ENCODE measurements at regions not wholly inside any gene's neighbourhood (a gene's known extent, or its start where the extent isn't known, plus 50 kb on each side); places are given as distances from the start of the nearest gene placed in this dataset.

GRCh38 chr3:161852744-161853143 lies 356.1 kb downstream of the OTOL1 start:
- H3K9me3 ChIP-seq (ENCODE audit: control insufficient read depth, low read depth, low read length), result no peaks in the 10 kb centered on the region
- H2BK15ac ChIP-seq (ENCODE audit: low read depth, low read length), result no peak overlapping the region
- H3K79me1 ChIP-seq (ENCODE audit: insufficient read depth, low read depth, low read length, poor library complexity, severe bottlenecking), result no peaks in the 10 kb centered on the region
- WGBS (ENCODE audit: extremely low coverage, insufficient read length, low lambda C conversion rate), result no CpG with 5 or more reads among the region's 9 CpGs
- peaks cover 0 to 2% (median 0%) of the 10 kb centered on the region in 3 experiments; a peak in 4 of 7 replicates for H3K36me3 Mint-ChIP-seq (ENCODE audit: insufficient read depth in 1 of 3, low read depth in 3 of 3)
- no peak overlapping the region for H4K8ac ChIP-seq (replicated peaks; ENCODE audit: insufficient read length, low read depth, low read length)
- no peak for DNase-seq
- no peaks in the 10 kb centered on the region for H3K23me2 ChIP-seq (ENCODE audit: insufficient read length, low read depth, low read length, poor library complexity, severe bottlenecking)
- no peak overlapping the region for H3K4ac ChIP-seq (ENCODE audit: low read depth, low read length)
- no peak overlapping the region for H3K9ac ChIP-seq (ENCODE audit: extremely low read depth, insufficient read length, low read length)
- no peak overlapping the region for H3T11ph ChIP-seq (ENCODE audit: low read length)
- no peak overlapping the region for H3K18ac ChIP-seq (ENCODE audit: insufficient read length, low read depth, low read length)
- no peak overlapping the region for H4K5ac ChIP-seq (ENCODE audit: insufficient read length, low read depth, low read length)
- peaks cover 10 to 11% of the 10 kb centered on the region in 2 experiments; a peak in 3 of 4 replicates for H3K4me1 Mint-ChIP-seq
- H3K4me1 ChIP-seq (ENCODE audit: insufficient read depth, low read length), result no peaks in the 10 kb centered on the region; the same call in 1 of the 2 replicates
- H3K4me3 Mint-ChIP-seq, result no peak overlapping the region
- no peaks in the 10 kb centered on the region for H3K27me3 ChIP-seq (ENCODE audit: insufficient read depth, low read length)
- no peak overlapping the region for H2BK12ac ChIP-seq (ENCODE audit: insufficient read length, low read depth, low read length)
- H2BK120ac ChIP-seq (ENCODE audit: low read depth, low read length, poor library complexity, severe bottlenecking), result no peak overlapping the region
- H3K14ac ChIP-seq (ENCODE audit: insufficient read depth, low read length), result no peak overlapping the region
- no peak overlapping the region; a peak in 1 of 7 replicates for H3K27ac Mint-ChIP-seq
- H3K4me2 ChIP-seq (ENCODE audit: insufficient read depth, insufficient read length, low read length), result no peak overlapping the region
- H3K27me3 Mint-ChIP-seq (ENCODE audit: low read depth), result no peaks in the 10 kb centered on the region
- H2AFZ ChIP-seq (ENCODE audit: low read length), result no peak overlapping the region
- no peak overlapping the region for H2BK20ac ChIP-seq (ENCODE audit: low read depth, low read length, poor library complexity, severe bottlenecking)
- no peak overlapping the region for H4K91ac ChIP-seq (ENCODE audit: insufficient read length, low read depth, low read length)
- H3K9me3 Mint-ChIP-seq, result peaks cover 0 to 4% of the 10 kb centered on the region in 2 experiments; a peak in 2 of 5 replicates
- no peaks in the 10 kb centered on the region for H4K20me1 ChIP-seq (ENCODE audit: control insufficient read depth, insufficient read depth, insufficient read length)
- TF ChIP-seq, protein P1, sequence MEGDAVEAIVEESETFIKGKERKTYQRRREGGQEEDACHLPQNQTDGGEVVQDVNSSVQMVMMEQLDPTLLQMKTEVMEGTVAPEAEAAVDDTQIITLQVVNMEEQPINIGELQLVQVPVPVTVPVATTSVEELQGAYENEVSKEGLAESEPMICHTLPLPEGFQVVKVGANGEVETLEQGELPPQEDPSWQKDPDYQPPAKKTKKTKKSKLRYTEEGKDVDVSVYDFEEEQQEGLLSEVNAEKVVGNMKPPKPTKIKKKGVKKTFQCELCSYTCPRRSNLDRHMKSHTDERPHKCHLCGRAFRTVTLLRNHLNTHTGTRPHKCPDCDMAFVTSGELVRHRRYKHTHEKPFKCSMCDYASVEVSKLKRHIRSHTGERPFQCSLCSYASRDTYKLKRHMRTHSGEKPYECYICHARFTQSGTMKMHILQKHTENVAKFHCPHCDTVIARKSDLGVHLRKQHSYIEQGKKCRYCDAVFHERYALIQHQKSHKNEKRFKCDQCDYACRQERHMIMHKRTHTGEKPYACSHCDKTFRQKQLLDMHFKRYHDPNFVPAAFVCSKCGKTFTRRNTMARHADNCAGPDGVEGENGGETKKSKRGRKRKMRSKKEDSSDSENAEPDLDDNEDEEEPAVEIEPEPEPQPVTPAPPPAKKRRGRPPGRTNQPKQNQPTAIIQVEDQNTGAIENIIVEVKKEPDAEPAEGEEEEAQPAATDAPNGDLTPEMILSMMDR (conservative IDR thresholded peaks at IDR 0.05), result no peak
- no peak overlapping the region for H2AK5ac ChIP-seq (ENCODE audit: insufficient read length, low read length)
- no peak overlapping the region for H3K56ac ChIP-seq (ENCODE audit: insufficient read length, low read depth, low read length)
- no peak overlapping the region for H3K23ac ChIP-seq (ENCODE audit: insufficient read length, low read depth, low read length)
- no peaks in the 10 kb centered on the region for H3K79me2 ChIP-seq (ENCODE audit: insufficient read depth, low read length)
- H3K27ac ChIP-seq (ENCODE audit: insufficient read length, low read depth, low read length), result no peak overlapping the region
- no peak overlapping the region for H2BK5ac ChIP-seq (ENCODE audit: insufficient read length, low read length)

Data from H9 (cell line).